ENCODE measurements at regions not wholly inside any gene's neighbourhood (a gene's known extent, or its start where the extent isn't known, plus 50 kb on each side); places are given as distances from the start of the nearest gene placed in this dataset.

- no peaks in the 10 kb centered on the region for H3K9me1 ChIP-seq (ENCODE audit: control insufficient read depth, insufficient read depth, low read length)
- TF ChIP-seq ATF2 (CRISPR knock-in tag; IDR thresholded peaks at IDR 0.05) (no peak), ZFPM2 (CRISPR knock-in tag; IDR thresholded peaks at IDR 0.05) (no peak), MNT (conservative IDR thresholded peaks at IDR 0.05) (no peak), NUFIP1 (IDR thresholded peaks at IDR 0.05; ENCODE audit: partially characterized antibody) (no peak), ZNF639 (CRISPR knock-in tag; conservative IDR thresholded peaks at IDR 0.05 in 1 of 2, IDR thresholded peaks at IDR 0.05 in 1 of 2) (no peak), TAF15 (IDR thresholded peaks at IDR 0.05; ENCODE audit: low read depth, low read length) (no peak), ZNF551 (CRISPR knock-in tag; IDR thresholded peaks at IDR 0.05) (no peak), TAL1 (IDR thresholded peaks at IDR 0.05) (no peak), HNRNPH1 (optimal IDR thresholded peaks at IDR 0.05; ENCODE audit: low read depth, low read length) (no peak)
- TF ChIP-seq, protein P1, sequence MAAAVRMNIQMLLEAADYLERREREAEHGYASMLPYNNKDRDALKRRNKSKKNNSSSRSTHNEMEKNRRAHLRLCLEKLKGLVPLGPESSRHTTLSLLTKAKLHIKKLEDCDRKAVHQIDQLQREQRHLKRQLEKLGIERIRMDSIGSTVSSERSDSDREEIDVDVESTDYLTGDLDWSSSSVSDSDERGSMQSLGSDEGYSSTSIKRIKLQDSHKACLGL (CRISPR knock-in tag; IDR thresholded peaks at IDR 0.05; ENCODE audit: borderline replicate concordance, poor library complexity, severe bottlenecking): no peak
- TF ChIP-seq, protein P2, sequence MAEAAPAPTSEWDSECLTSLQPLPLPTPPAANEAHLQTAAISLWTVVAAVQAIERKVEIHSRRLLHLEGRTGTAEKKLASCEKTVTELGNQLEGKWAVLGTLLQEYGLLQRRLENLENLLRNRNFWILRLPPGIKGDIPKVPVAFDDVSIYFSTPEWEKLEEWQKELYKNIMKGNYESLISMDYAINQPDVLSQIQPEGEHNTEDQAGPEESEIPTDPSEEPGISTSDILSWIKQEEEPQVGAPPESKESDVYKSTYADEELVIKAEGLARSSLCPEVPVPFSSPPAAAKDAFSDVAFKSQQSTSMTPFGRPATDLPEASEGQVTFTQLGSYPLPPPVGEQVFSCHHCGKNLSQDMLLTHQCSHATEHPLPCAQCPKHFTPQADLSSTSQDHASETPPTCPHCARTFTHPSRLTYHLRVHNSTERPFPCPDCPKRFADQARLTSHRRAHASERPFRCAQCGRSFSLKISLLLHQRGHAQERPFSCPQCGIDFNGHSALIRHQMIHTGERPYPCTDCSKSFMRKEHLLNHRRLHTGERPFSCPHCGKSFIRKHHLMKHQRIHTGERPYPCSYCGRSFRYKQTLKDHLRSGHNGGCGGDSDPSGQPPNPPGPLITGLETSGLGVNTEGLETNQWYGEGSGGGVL (CRISPR knock-in tag; IDR thresholded peaks at IDR 0.05): no peak
- TF ChIP-seq, protein P3, sequence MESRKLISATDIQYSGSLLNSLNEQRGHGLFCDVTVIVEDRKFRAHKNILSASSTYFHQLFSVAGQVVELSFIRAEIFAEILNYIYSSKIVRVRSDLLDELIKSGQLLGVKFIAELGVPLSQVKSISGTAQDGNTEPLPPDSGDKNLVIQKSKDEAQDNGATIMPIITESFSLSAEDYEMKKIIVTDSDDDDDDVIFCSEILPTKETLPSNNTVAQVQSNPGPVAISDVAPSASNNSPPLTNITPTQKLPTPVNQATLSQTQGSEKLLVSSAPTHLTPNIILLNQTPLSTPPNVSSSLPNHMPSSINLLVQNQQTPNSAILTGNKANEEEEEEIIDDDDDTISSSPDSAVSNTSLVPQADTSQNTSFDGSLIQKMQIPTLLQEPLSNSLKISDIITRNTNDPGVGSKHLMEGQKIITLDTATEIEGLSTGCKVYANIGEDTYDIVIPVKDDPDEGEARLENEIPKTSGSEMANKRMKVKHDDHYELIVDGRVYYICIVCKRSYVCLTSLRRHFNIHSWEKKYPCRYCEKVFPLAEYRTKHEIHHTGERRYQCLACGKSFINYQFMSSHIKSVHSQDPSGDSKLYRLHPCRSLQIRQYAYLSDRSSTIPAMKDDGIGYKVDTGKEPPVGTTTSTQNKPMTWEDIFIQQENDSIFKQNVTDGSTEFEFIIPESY (CRISPR knock-in tag; IDR thresholded peaks at IDR 0.05): no peak
Observed at GRCh38 chr2:155381436-155381835, 682.9 kb downstream of the KCNJ3 start.

More at GRCh38 chr2:155381436-155381835, 682.9 kb downstream of the KCNJ3 start:
- H3K9me3 ChIP-seq (replicated peaks; ENCODE audit: control insufficient read depth, insufficient read depth, low read depth, low read length): no peaks in the 10 kb centered on the region
- BruUV-seq (replicated peaks): no TSS peak
- H3K27me3 ChIP-seq (ENCODE audit: control insufficient read depth in 2 of 2, insufficient read depth in 2 of 2, low read length in 2 of 2): no peaks in the 10 kb centered on the region
- H3K27ac ChIP-seq (ENCODE audit: extremely low read depth, low read depth, low read length): no peak overlapping the region
- CTCF ChIA-PET (ENCODE audit: low intra/inter-chr PET ratio): no interaction called here
- H3K4me2 ChIP-seq (ENCODE audit: insufficient read depth, low read length): no peak overlapping the region
- POLR2A ChIA-PET: no interaction called here
- no peak for ATAC-seq
- no peak for DNase-seq (ENCODE audit: extremely low read depth in 1 of 4, low spot score in 3 of 4)
- H3K36me3 ChIP-seq (ENCODE audit: control insufficient read depth, insufficient read depth, low read length): no peaks in the 10 kb centered on the region
- no peaks in the 10 kb centered on the region for H4K20me1 ChIP-seq (replicated peaks; ENCODE audit: control insufficient read depth, insufficient read depth, low read length)
- intact Hi-C loops (cut with micrococcal nuclease) (no loop called here), in situ Hi-C loops (cut with MboI) (no loop called here)
- peaks cover 14% of the 10 kb centered on the region; the same call in 1 of the 3 replicates for H3K79me2 ChIP-seq (ENCODE audit: control insufficient read depth, insufficient read depth, low read length)
- no peak overlapping the region for H3K4me3 ChIP-seq
- WGBS (ENCODE audit: insufficient coverage, low coverage, missing lambda C conversion rate): 53% methylated on average over 1 of the region's 1 CpG
- H3K9ac ChIP-seq (ENCODE audit: insufficient read depth in 1 of 2, low read depth in 2 of 2, low read length in 2 of 2): no peak overlapping the region
- FAIRE-seq: no peak
- no peak overlapping the region for H2AFZ ChIP-seq (ENCODE audit: low read depth, low read length)
- no peaks in the 10 kb centered on the region for H3K4me1 ChIP-seq (replicated peaks in 1 of 2; ENCODE audit: control insufficient read depth in 2 of 2, insufficient read depth in 2 of 2, low read length in 2 of 2)

All from K562 (cell line).